Gastrocnemius medialis (tissue), 4 donors: ENCODE measurements at regions not wholly inside any gene's neighbourhood (a gene's known extent, or its start where the extent isn't known, plus 50 kb on each side); places are given as distances from the start of the nearest gene placed in this dataset.

Experiments
- POLR2A ChIP-seq, 2 donors: fragments of 450-650 bp; IDR thresholded peaks; one replicate each; pipeline ENCODE4 v1.6.1; 2017; ENCODE audit warnings: antibody characterized with exemption in 2 of 2, mild to moderate bottlenecking in 2 of 2, moderate library complexity in 2 of 2
- TF ChIP-seq, protein P1 (sequence below), 5 experiments: fragments of 450-650 bp in 3 of 5; fragments of 200-600 bp in 2 of 5; sonication (generic) in 2 of 5; IDR thresholded peaks in 4 of 5; conservative IDR thresholded peaks in 1 of 5; 1 replicate in 4 of 5; 2 replicates in 1 of 5; pipeline ENCODE4 v1.5.1; 2016 to 2019; ENCODE audit warnings: antibody characterized with exemption in 5 of 5, mild to moderate bottlenecking in 3 of 5, moderate library complexity in 3 of 5

GRCh38 chr4:169915545-169915944, 110.7 kb downstream of the MFAP3L start:
- TF ChIP-seq, protein P1, sequence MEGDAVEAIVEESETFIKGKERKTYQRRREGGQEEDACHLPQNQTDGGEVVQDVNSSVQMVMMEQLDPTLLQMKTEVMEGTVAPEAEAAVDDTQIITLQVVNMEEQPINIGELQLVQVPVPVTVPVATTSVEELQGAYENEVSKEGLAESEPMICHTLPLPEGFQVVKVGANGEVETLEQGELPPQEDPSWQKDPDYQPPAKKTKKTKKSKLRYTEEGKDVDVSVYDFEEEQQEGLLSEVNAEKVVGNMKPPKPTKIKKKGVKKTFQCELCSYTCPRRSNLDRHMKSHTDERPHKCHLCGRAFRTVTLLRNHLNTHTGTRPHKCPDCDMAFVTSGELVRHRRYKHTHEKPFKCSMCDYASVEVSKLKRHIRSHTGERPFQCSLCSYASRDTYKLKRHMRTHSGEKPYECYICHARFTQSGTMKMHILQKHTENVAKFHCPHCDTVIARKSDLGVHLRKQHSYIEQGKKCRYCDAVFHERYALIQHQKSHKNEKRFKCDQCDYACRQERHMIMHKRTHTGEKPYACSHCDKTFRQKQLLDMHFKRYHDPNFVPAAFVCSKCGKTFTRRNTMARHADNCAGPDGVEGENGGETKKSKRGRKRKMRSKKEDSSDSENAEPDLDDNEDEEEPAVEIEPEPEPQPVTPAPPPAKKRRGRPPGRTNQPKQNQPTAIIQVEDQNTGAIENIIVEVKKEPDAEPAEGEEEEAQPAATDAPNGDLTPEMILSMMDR (IDR thresholded peaks at IDR 0.05 in 4 of 5, conservative IDR thresholded peaks at IDR 0.05 in 1 of 5): no peak
- TF ChIP-seq POLR2A (IDR thresholded peaks at IDR 0.05): no peak
